Germinal center (tissue), 1 donor: ENCODE measurements at regions not wholly inside any gene's neighbourhood (a gene's known extent, or its start where the extent isn't known, plus 50 kb on each side); places are given as distances from the start of the nearest gene placed in this dataset.

Experiments used
- DNase-seq: peaks from one replicate; pipeline ENCODE4 v3.0.0; 2012; ENCODE audit warnings: mixed read lengths, low spot score

DNA sequence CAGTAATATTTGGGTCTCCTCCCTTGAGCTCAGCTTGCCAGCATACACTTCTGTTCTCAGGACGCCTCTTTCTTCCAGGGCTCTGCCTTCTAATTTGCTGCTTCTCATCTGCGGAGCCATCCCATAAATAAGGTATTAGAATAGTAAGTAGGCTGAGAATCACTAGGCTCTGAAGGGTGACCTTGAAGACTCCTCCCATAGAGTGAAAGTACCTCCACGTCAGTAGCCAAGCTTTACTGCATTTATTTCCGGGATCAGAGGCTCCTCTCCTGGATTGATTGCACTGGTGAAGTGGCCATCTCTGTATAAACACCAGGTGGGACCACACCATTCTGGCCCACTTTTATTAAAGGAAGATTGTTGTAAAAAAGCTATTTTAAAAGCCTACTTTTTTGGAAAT, 315.5 kb downstream of the FAT3 start:
- no peak for DNase-seq

DNA sequence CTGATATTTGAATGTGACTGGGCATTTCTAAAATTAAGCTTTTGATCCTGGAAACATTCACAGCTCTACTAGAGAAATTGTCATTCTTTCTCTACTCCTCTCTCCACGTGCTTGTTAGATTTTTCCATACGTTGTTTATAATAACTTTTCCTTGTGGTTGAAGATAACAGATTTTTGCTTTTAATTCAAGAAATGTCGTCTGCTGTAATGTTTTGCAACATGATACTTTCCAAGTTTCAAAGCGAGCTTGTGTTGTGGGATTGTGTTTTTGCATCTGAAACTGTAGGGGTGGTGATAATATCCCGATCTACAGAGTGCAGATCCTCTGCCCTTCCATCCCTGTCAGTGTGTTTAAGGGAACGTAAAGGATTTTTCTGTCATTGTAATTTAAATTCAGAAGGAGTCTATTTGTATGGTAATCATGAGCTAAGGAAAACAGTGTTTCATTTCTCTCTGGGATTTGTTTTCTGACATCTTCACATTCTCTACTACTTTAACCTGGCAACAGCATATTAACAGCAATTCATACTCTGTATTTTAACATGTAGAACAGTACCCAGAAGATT, 321.4 kb downstream of the FAT3 start:
- no peak for DNase-seq

DNA sequence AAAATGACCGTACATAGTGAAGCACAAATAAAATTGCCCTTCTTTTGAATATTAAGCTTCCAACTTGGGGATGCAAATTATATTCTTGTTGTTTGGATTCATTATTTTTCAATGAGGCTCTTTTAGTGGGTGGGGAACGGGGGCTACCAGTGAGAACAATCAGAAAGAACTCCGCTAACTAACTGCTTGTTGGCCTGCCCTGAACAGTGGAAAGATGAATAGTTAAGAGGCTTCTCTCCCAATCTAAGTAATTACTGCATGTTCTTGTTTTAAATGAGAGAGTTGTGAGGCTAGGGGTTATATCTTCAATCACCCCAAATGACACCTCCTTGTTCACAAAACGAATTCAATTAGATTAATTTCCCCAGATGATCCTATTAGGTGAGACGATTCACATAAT, 322.0 kb downstream of the FAT3 start:
- no peak for DNase-seq

DNA sequence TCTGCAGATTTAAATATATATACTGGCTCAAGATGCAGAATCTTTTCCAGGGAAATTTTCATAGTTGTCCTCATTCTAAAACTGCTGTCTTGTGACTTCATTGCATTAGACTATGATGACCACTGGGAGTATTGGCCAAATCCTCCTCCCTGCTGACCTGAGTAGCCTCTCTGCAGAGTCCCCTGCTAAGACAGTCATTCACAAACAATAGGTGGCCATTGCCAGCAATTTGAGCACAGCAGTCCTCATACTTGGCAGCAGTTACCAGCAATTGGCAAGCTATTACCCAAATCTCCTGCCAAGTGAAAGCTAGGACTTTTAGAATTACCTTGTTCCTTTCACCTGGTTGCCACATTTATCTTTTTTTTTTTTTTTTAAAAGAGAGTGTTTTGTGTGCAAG, 325.8 kb downstream of the FAT3 start:
- no peak for DNase-seq

DNA sequence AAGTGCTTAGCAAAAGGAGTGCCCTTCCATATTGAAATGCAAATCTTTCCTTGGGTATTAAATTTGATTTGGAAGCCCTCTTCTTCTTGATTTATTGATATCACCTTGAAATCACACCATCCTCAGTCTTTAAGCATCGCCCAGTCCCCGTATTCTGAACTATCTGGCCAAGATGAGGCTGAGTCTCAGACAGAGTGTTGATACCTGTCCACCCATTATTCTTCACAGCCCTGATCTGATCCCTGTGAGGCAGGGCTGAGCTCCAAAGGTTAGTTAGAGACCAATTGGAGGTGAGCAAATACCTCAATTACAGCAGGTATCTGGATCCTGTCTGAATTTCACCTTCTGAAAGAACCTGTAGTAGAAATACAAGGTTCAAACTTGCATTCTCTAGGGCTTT, 326.3 kb downstream of the FAT3 start:
- no peak for DNase-seq

DNA sequence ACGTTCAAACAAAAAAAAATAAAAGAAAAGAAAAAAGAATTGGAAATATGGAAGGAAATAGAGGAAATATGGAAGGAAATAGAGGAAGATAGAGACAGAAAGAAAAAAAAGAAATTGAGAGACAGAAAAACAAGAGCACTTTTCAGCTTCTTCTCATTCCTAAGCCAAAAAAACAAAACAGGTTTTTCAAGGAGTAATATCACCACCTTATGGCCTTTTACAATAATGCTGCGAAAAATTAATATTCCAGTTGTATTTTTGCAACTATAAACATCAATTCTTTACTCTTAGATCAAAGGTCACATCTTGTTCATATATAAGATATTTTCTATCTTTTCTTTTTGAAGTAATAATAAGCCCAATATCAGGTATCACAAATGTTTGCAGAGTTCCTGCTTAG, 328.3 kb downstream of the FAT3 start:
- no peak for DNase-seq

DNA sequence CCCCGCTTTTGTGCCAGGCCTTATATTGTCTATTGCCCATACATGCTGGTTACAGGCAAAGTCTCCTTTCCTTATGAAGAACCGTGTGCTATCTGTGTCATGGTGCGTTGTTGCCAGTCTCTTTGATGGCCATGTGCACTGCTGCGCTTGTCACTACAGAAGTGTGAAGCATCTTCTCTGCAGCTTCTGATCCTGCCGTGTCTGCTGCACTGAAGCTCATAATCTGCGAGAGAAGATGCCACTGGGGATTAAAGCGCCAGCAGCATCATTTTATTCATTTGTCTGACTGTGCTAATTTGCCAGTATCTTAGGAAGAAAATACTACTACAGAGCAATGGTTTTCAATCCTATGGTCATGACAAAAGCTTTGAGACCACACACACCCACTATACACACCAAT, 330.1 kb downstream of the FAT3 start:
- DNase-seq: no peak

DNA sequence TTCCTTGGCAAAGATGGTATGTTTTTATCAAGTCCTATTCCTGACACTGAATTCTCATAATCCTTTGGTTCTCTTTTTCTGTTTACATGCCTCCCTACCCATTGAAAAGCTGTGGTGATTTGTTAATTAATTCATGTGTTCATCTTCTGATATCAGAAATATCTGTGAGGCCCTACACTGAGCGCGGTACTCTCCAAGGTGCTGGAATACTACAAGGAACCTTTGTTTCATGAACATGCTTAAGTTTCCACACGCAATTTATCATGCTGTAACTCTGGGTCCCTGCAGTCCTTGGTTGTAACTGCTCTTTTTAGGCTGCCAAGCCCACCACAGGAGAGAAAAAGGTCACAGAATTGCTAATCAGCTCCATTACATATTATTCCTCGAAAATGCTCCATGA, 331.8 kb downstream of the FAT3 start:
- no peak for DNase-seq

DNA sequence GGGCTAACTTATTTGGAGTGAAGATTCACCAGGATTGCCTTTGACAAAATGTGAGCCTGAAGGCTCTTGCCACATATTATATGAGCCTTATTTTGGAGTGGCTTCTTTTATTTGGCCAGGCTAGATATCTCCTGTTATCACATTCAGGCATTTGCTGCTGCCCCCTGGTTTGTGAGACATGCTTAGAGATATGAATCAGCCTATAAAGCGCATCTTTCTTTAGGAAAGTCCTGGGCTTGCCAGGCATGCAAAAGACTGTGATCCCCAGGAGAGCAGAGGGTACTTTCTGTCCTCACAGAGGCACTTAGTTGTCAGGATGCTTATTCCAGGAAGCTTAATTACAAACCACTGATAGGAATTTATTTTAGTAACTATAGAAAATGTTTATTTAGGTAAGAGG, 333.3 kb downstream of the FAT3 start:
- no peak for DNase-seq

DNA sequence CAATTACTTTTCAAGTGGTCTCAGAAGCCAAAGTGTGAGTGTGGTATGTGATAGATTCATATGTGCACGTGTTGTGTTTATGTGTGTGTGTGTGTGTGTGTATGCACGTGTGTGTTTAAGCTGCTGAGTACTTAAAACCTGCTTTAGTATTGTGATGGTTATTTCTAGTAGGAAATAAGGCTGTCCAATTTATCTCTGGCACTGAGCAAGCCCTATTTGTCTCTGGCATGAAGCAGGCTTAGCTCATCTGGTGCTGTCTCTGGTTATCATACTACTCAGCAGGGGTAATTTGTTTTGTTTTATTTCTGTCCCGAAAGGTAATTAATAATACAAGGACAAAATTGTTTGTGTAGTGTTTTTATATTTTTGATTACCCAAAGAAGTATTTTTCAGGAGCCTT, 333.7 kb downstream of the FAT3 start:
- DNase-seq: no peak

DNA sequence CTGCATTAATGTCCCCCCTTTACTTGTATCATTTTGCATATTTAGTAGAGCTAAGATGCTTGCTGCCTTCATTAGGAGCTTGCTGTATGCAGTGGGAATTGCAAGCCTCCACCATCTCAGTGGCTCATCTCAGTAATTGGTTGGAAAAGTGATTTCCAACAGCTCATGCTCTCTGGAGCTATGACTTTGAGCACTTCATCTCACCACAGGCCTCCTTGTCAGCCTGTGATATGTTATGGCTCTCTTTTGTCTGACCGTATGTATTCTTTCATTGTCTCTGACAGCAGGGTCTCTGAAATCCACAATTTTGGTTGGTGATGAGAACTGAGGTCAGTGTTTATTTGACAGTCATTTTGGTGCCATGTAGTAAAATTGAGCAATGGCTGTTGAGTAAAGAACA, 345.1 kb downstream of the FAT3 start:
- no peak for DNase-seq

DNA sequence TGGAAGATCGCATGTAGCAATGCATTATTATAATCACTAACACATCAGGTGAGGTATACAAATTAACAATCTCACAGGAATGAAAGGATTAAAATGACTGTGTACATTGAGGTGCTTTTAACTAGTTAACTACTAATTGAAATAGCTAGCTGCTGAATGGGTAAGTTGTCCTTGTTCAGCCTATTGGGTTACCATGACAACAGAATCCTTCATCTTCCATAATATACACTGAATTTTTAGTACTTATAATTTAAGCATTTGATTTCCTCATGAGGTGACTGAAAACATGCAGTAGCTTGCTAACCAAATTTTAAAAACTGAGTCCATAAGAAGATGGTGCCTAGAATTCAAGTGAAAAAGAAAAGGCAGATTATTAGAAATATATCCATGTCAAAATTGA, 347.9 kb downstream of the FAT3 start:
- DNase-seq: no peak

DNA sequence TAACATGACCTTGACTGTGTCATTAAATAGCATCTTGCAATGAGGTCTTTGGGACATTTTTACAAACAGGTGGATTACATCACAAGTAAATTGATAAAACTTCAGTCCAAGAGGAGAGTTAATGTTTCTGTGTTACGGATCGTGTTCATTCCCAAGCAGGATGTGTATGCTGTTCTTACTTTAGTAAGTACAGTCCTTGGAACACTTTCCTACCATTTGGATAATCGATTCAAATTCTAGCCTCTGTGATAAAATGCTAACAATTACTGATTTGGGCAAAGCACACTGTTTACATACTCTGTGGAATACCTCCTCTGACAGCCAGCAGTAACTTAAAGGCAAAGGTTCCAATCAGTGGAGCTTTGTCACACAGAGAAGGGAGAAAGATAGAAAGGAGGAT, 351.7 kb downstream of the FAT3 start:
- DNase-seq: no peak

DNA sequence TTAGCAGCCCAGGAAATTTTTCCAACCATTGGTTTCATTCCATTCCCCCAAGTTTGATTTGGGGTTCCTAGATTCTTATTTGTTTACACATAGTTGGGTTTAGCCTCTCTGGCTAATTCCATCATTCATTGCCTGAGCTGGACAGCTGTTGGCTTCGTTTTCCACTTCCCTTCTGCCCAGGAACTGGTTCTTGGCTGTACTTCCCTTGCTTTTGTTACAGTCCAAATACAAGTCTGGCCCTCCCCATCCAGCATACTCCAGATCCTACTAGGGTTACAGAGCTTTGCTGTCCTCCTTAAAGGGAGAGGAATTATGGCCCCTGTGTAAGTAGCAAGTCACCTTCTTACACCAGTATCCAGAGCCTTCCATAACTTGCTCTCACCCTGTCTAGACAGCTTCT, 356.3 kb downstream of the FAT3 start:
- no peak for DNase-seq

DNA sequence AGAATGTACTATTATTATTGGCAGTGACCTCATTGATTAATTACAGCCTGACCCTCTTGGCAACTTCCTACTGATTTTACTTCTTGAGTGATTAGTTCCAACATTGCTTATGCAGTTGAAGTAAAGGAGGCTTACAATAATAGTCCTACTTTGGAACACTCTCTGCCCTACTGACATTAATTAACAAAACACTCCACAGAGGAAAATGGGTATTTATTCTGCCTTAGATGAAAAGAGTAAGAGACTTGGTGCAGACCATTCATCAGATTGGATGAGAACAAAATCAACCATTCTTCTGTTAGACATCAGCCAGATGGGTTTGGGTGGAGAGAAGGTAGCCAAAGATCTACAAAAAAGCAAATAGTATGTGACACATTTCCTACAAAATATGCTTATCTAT, 363.8 kb downstream of the FAT3 start:
- no peak for DNase-seq

DNA sequence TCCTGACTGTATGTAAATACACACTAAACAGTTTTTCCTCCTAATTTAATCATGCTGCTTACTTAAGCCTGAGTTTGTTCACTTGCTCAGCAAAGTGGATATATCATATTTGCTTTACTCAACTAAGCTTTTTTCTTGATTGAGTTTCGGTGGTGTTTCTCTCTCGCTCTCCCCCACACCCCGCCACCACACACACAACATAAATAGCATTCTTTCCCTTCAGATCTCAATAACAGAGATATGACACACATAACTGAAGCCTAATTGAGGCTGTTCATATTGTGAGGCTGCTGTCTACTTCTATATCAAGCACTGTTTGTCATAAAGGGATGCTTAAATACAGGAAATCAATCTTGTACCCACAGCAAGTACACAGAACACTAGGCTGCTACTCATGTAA, 364.9 kb downstream of the FAT3 start:
- DNase-seq: no peak

DNA sequence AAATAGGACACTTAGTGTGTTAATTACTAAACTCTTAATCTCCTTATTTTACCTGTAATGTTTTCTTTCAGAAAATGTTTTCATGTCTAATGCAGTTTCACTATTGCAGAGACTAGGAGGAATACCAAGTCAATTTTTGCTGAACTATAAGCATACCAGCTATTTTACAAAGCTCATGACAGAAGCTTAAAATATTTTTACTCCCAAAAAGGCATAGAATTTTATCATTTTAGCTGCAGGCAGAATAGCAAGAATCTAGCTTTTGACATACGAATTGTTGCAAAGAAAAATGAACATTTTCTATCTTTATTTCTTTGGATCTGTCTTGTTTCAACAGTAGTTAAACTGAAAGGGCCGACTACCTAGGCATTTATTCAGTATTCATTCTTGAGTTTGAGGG, 366.9 kb downstream of the FAT3 start:
- DNase-seq: no peak

DNA sequence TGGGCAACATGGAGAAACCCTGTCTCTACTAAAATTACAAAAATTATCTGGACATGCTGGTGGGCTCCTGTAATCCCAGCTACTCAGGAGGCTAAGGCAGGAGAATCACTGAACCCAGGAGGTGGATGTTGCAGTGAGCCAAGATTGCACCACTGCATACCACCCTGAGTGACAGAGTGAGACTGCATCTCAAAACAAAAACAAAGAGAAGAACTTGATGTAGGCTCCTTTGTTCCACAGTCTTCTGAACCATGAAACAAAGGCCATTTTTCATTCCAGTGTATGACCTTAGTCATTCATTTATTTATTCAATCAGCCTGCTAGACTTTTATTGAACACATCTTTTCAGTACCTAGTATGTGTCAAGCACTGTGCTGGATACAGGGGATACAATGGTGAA, 369.6 kb downstream of the FAT3 start:
- DNase-seq: no peak

DNA sequence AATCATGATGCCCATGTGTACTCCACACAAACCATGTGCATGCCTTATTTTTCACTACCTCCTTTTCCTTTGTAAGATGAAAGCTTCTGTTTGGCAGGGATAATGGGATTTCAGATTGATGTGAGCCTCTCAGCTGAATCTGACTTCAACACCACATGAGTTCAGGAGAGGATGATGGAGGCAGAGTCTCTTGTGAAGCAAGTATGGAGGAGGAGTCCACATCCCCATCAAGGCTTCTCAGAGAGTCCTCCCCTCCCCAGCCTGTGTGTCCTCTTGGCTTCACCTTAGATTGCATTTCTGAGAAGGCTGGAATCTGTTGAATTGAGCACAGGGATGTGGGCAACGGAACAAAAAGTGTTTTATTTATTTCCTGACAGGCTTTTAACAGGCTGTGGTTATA, 370.4 kb downstream of the FAT3 start:
- DNase-seq: no peak

DNA sequence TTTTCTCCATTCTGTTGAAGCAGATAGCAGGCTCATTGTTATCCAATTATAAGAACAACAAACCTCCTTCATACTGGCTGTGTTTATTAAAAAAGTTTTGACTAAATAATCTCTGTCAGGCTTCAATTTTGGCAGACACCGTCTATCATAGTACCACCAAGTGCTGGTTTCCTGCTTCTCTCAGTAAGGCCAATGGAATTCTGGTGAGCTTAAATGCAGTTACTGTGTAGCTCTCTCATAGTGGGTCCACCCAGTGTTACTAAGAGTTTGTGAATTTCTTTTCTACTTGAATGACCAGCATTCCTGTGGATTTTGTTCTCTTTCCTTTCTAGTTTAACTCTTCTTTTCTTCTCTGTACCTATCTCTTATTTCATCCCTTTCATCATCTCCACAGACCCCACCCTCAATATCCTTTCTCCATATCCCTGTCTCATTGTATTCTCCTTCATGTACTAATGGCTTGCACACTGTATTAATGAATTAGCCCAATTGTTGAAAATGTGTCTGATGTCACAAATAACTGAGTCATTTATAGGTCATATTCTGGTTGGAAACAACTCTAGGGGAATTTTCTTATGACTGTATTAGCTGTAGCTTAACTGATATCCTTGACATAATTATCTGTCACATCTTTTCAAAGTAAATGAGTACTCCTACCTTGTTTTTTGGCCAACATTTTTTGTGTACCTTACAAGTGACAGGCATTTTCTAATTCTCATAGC, 372.1 kb downstream of the FAT3 start:
- no peak for DNase-seq

DNA sequence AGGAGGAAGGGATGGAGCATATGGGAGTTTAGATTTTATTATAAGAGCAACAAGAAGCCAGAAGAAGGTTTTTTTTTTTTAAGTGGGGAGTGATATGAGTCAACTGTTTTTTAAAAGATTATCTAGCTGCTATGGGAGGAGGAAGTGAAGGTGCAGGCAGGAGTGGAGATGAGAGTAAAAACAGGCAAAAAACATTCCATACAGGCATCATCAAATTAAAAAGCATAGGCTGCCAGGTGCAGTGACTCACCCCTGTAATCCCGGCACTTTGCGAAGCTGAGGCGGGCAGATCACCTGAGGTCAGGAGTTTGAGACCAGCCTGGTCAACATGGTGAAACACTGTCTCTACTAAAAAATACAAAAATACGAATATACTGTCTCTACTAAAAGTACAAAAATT, 368.4 kb upstream of the MTNR1B start:
- no peak for DNase-seq

DNA sequence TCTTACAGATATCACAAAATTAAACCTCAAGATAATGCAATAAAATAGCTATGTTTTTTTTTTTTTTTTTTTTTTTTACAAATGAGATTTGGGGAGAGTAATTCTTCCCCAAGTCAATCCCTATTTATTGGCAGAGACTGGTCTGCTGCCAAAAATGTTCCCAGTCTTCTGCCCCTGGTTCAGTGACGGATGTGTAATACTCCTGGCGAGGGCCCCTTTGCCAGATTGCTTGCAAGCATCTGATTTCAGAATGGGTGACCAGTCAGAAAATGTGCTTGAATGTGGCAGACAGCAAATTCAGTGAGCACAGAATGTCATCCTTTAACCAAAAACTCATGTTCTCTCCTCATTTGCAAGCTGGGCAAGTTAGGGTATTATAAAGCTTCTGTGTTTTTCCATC, 363.8 kb upstream of the MTNR1B start:
- no peak for DNase-seq

DNA sequence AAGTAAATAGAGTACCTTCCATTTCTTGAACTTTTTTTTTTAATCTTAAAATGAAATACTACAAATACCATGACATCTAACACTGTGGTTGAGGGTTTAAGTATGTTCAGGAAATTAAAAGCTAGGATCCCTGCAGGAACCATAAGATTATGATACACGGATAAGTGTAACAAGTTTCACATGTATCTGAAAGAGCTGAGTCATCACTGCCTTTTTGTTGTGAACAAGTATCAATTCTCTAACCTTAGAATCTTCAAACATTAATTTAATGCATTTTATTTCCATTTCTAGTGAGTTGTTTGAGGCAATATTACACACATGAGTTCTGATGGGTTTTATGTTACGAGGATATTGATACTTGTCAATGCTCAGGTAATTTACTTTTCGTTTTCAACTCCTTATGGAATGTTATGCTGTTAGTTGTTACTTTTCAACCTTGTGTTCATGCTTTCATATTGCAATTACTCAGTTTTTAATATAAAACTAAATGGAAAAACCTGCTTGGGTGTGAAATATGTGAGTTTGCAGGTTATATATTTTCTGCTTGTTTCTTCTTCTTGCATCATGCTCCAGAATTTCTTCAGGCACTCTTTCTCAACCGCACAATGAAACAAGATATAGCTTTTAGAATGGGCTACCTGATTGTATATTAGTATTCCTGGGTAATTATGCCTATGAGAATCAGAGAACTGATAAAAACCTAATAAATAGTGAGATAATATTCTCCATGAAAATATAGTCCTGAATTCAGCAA, 361.3 kb upstream of the MTNR1B start:
- DNase-seq: no peak

DNA sequence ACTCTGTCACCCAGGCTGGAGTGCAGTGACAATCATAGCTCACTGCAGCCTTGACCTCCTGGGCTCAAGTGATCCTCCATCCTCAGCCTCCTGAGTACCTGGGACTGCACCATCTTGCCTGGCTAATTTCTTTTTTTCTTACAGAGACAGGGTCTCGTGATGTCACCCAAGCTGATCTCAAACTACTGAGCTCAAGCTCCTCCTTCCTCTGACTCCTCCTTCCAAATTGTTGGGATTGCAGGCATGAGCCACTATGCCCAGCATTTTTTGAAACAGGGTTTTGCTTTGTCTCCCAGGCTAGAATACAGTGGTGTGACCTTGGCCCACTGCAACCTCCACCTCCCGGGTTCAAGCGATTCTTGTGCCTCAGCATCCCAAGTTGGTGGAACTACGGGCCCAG, 358.3 kb upstream of the MTNR1B start:
- DNase-seq: no peak
